CD14-positive monocyte (primary cell): ENCODE measurements at regions not wholly inside any gene's neighbourhood (a gene's known extent, or its start where the extent isn't known, plus 50 kb on each side); places are given as distances from the start of the nearest gene placed in this dataset.

Source experiments
- DNase-seq, 3 donors: peaks; one replicate each; pipeline ENCODE4 v3.0.0-alpha.2; 2011 to 2022
- H2AFZ ChIP-seq: 2 replicates; pipeline ENCODE4 v1.6.0; 2012; ENCODE audit warnings: mild to moderate bottlenecking, low read depth, low read length, inconsistent platforms; ENCODE audit not compliant: insufficient read depth, poor library complexity, severe bottlenecking
- H3K27ac ChIP-seq, 2 donors: 1 replicate in 1 of 2; 2 replicates in 1 of 2; pipeline ENCODE4 v1.5.1; 2012 to 2013; ENCODE audit warnings: low read length in 2 of 2, control low read depth in 1 of 2, inconsistent platforms in 1 of 2, low read depth in 1 of 2, mild to moderate bottlenecking in 1 of 2
- H3K27me3 ChIP-seq, 2 donors: one replicate each; pipeline versions ENCODE4 v1.6.0 to v1.6.1; 2011 to 2013; ENCODE audit warnings: low read length in 2 of 2; ENCODE audit not compliant: control insufficient read depth in 2 of 2, insufficient read depth in 2 of 2
- H3K36me3 ChIP-seq, 2 donors: replicated peaks in 1 of 2; 1 replicate in 1 of 2; 2 replicates in 1 of 2; pipeline versions ENCODE4 v1.5.1 to v1.6.1; 2012 to 2013; ENCODE audit warnings: low read length in 2 of 2, control low read depth in 1 of 2, inconsistent platforms in 1 of 2, mild to moderate bottlenecking in 1 of 2; ENCODE audit not compliant: insufficient read depth in 2 of 2, control insufficient read depth in 1 of 2
- H3K4me1 ChIP-seq, 2 donors: 1 replicate in 1 of 2; 2 replicates in 1 of 2; pipeline versions ENCODE4 v1.5.1 to v1.6.1; 2012 to 2013; ENCODE audit warnings: low read length in 2 of 2, control low read depth in 1 of 2, inconsistent platforms in 1 of 2, mild to moderate bottlenecking in 1 of 2, moderate library complexity in 1 of 2; ENCODE audit not compliant: insufficient read depth in 2 of 2, control insufficient read depth in 1 of 2
- H3K4me2 ChIP-seq: replicated peaks from 2 replicates; pipeline ENCODE3; 2012; ENCODE audit warnings: low read length, moderate library complexity, mild to moderate bottlenecking; ENCODE audit not compliant: poor library complexity, severe bottlenecking; ENCODE audit errors: extremely low read depth
- H3K4me3 ChIP-seq, 3 experiments: fragments of 200-600 bp in 1 of 3; sonication (generic) in 1 of 3; replicated peaks in 1 of 3; 1 replicate in 2 of 3; 2 replicates in 1 of 3; pipeline ENCODE4 v1.5.1; 2011 to 2013; ENCODE audit warnings: low read length in 3 of 3, mild to moderate bottlenecking in 3 of 3, control low read depth in 2 of 3, low read depth in 2 of 3, inconsistent platforms in 1 of 3, moderate library complexity in 1 of 3
- H3K79me2 ChIP-seq: 2 replicates; pipeline ENCODE4 v1.6.0; 2012; ENCODE audit warnings: mild to moderate bottlenecking, control low read depth, inconsistent platforms, low read length, moderate library complexity; ENCODE audit not compliant: insufficient read depth
- H3K9ac ChIP-seq: 2 replicates; pipeline ENCODE4 v1.6.0; 2017; ENCODE audit warnings: low read length, mild to moderate bottlenecking; ENCODE audit not compliant: insufficient read depth, poor library complexity, severe bottlenecking
- H3K9me3 ChIP-seq, 2 donors: replicated peaks in 1 of 2; 1 replicate in 1 of 2; 2 replicates in 1 of 2; pipeline versions ENCODE4 v1.5.1 to v1.6.1; 2012 to 2013; ENCODE audit warnings: low read length in 2 of 2, control low read depth in 1 of 2; ENCODE audit not compliant: control insufficient read depth in 1 of 2, insufficient read depth in 1 of 2
- H4K20me1 ChIP-seq: 2 replicates; pipeline ENCODE4 v1.6.0; 2012; ENCODE audit warnings: mild to moderate bottlenecking, low read length, control low read depth, moderate library complexity; ENCODE audit not compliant: insufficient read depth
- H3K27ac Mint-ChIP-seq, 7 donors: one replicate each; pipeline ENCODE4 v1.8.0; 2020; ENCODE audit warnings: mild to moderate bottlenecking in 7 of 7, mixed read lengths in 7 of 7, moderate library complexity in 6 of 7, inconsistent platforms in 2 of 7
- H3K27me3 Mint-ChIP-seq, 3 donors: one replicate each; pipeline ENCODE4 v1.8.0; 2021 to 2022; ENCODE audit warnings: low read depth in 3 of 3, mild to moderate bottlenecking in 3 of 3, mixed read lengths in 3 of 3, moderate library complexity in 3 of 3, inconsistent platforms in 1 of 3
- H3K36me3 Mint-ChIP-seq, 2 donors: one replicate each; pipeline ENCODE4 v1.8.0; 2020; ENCODE audit warnings: mixed read lengths in 2 of 2, inconsistent platforms in 1 of 2, mild to moderate bottlenecking in 1 of 2
- H3K4me1 Mint-ChIP-seq: one replicate; pipeline ENCODE4 v1.8.0; 2020; ENCODE audit warnings: mild to moderate bottlenecking, mixed read lengths
- H3K4me3 Mint-ChIP-seq, 2 donors: one replicate each; pipeline ENCODE4 v1.8.0; 2020; ENCODE audit warnings: mild to moderate bottlenecking in 2 of 2, mixed read lengths in 2 of 2, moderate library complexity in 1 of 2
- H3K9me3 Mint-ChIP-seq, 7 donors: one replicate each; pipeline ENCODE4 v1.8.0; 2020 to 2022; ENCODE audit warnings: mixed read lengths in 7 of 7, mild to moderate bottlenecking in 6 of 7, moderate library complexity in 6 of 7, inconsistent platforms in 2 of 7
- WGBS: methylation state at CpG from one replicate; pipeline ENCODE4 v1.1.5; 2013; ENCODE audit warnings: missing lambda C conversion rate; ENCODE audit not compliant: insufficient coverage; 5-methylcytosine and 5-hydroxymethylcytosine counted together
- intact Hi-C, 2 donors: fragments of 100-400 bp; cut with micrococcal nuclease; formaldehyde crosslinking; loops; one replicate each; pipeline versions ENCODE4 v1.15.0 to v1.15.1; 2023
- TF ChIP-seq, protein P1 (sequence below): fragments of 200-600 bp; IDR thresholded peaks from one replicate; pipeline ENCODE4 v1.8.0; 2022; ENCODE audit warnings: antibody characterized with exemption, mild to moderate bottlenecking

DNA sequence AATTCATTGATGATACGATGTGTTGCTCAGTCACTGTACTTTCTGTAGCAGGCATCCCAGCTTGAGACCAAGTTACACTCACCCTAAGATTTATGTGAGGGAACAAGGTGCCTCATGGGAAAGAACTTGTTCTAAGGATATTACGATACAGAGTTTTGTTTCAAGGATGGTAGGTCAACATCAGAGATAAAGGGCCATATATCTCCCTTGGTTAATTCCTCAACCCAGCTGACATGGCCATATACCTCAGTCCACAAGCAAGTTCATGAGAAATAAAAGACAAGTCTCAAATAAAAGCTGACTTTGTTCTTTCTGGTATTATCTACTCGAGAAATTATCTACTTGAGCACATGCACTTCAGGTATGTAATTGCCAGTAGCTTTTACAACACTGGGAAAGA lies 1535.9 kb upstream of the IGFBP7 start:
- no peak overlapping the region for H3K27ac Mint-ChIP-seq
- Histone ChIP-seq H4K20me1 (no peaks in the 10 kb centered on the region), H3K4me3 (no peak overlapping the region), H3K4me2 (no peak overlapping the region), H3K27me3 (no peaks in the 10 kb centered on the region), H3K79me2 (no peaks in the 10 kb centered on the region), H3K9ac (no peak overlapping the region), H3K9me3 (no peaks in the 10 kb centered on the region), H2AFZ (no peak overlapping the region), H3K27ac (no peak overlapping the region), H3K36me3 (no peaks in the 10 kb centered on the region), H3K4me1 (no peaks in the 10 kb centered on the region)
- peaks cover 0 to 2% (median 0%) of the 10 kb centered on the region in 3 donors for H3K27me3 Mint-ChIP-seq
- no peak overlapping the region for H3K4me3 Mint-ChIP-seq
- no peak for DNase-seq
- intact Hi-C loops = no loop called here
- TF ChIP-seq, protein P1, sequence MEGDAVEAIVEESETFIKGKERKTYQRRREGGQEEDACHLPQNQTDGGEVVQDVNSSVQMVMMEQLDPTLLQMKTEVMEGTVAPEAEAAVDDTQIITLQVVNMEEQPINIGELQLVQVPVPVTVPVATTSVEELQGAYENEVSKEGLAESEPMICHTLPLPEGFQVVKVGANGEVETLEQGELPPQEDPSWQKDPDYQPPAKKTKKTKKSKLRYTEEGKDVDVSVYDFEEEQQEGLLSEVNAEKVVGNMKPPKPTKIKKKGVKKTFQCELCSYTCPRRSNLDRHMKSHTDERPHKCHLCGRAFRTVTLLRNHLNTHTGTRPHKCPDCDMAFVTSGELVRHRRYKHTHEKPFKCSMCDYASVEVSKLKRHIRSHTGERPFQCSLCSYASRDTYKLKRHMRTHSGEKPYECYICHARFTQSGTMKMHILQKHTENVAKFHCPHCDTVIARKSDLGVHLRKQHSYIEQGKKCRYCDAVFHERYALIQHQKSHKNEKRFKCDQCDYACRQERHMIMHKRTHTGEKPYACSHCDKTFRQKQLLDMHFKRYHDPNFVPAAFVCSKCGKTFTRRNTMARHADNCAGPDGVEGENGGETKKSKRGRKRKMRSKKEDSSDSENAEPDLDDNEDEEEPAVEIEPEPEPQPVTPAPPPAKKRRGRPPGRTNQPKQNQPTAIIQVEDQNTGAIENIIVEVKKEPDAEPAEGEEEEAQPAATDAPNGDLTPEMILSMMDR = no peak
- peaks cover 0 to 5% (median 0%) of the 10 kb centered on the region in 7 donors for H3K9me3 Mint-ChIP-seq
- no peaks in the 10 kb centered on the region for H3K36me3 Mint-ChIP-seq
- WGBS = 100% methylated on average over 1 of the region's 3 CpGs
- H3K4me1 Mint-ChIP-seq = no peaks in the 10 kb centered on the region

DNA sequence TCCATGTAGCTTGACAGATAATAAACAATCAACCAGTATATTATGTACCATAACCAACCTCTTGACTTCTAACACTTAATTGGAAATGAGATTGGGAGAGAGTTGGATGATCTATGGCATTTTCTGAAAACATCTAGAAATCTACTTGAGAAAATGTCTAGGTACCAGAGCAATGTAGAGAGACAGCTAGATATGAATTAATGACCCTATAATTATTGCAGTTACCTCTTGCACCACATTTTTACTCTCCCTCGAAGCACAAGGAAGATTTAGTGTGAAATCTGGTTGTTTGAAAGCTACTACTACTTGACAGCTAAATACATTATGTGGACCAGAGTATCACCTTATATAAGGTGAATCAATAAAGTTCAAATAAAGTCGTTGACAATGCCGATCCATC lies 1534.4 kb upstream of the IGFBP7 start:
- Mint-ChIP-seq H3K36me3 (no peaks in the 10 kb centered on the region), H3K9me3 (peaks cover 0 to 5% (median 0%) of the 10 kb centered on the region in 7 donors), H3K4me1 (no peaks in the 10 kb centered on the region), H3K27me3 (peaks cover 0 to 2% (median 0%) of the 10 kb centered on the region in 3 donors), H3K4me3 (no peak overlapping the region), H3K27ac (no peak overlapping the region)
- H3K4me1 ChIP-seq = no peaks in the 10 kb centered on the region
- no peak overlapping the region for H3K4me2 ChIP-seq
- TF ChIP-seq, protein P1 = no peak
- no peaks in the 10 kb centered on the region for H4K20me1 ChIP-seq
- H2AFZ ChIP-seq = no peak overlapping the region
- no peak overlapping the region for H3K9ac ChIP-seq
- H3K4me3 ChIP-seq = no peak overlapping the region
- H3K27me3 ChIP-seq = no peaks in the 10 kb centered on the region
- DNase-seq = no peak
- intact Hi-C loops = no loop called here
- no peak overlapping the region for H3K27ac ChIP-seq
- H3K36me3 ChIP-seq = no peaks in the 10 kb centered on the region
- no CpG with 5 or more reads among the region's 3 CpGs for WGBS
- H3K9me3 ChIP-seq = no peaks in the 10 kb centered on the region
- no peaks in the 10 kb centered on the region for H3K79me2 ChIP-seq
